ENCODE measurements at regions not wholly inside any gene's neighbourhood (a gene's known extent, or its start where the extent isn't known, plus 50 kb on each side); places are given as distances from the start of the nearest gene placed in this dataset.

GRCh38 chr2:71792926-71793761, 339.8 kb downstream of the DYSF start:
- TF ChIP-seq, protein P1, sequence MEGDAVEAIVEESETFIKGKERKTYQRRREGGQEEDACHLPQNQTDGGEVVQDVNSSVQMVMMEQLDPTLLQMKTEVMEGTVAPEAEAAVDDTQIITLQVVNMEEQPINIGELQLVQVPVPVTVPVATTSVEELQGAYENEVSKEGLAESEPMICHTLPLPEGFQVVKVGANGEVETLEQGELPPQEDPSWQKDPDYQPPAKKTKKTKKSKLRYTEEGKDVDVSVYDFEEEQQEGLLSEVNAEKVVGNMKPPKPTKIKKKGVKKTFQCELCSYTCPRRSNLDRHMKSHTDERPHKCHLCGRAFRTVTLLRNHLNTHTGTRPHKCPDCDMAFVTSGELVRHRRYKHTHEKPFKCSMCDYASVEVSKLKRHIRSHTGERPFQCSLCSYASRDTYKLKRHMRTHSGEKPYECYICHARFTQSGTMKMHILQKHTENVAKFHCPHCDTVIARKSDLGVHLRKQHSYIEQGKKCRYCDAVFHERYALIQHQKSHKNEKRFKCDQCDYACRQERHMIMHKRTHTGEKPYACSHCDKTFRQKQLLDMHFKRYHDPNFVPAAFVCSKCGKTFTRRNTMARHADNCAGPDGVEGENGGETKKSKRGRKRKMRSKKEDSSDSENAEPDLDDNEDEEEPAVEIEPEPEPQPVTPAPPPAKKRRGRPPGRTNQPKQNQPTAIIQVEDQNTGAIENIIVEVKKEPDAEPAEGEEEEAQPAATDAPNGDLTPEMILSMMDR (IDR thresholded peaks at IDR 0.05), result no peak
- DNase-seq, result no peak
- Histone ChIP-seq H3K9me3 (no peaks in the 10 kb centered on the region), H3K4me3 (no peak overlapping the region), H3K27ac (no peak overlapping the region), H3K36me3 (no peaks in the 10 kb centered on the region), H3K27me3 (no peaks in the 10 kb centered on the region), H3K4me1 (no peaks in the 10 kb centered on the region)
- intact Hi-C loops (cut with DNase I), result loop anchor here in 1 of 2 donors (10.0 kb wide), 1 partner anchor 248 kb away; no protein-coding TSS in a partner anchor
- peak; percentile 29 for ATAC-seq

GRCh38 chr2:71791501-71792135, 338.3 kb downstream of the DYSF start:
- H3K9me3 ChIP-seq, result no peaks in the 10 kb centered on the region
- DNase-seq, result no peak
- no peaks in the 10 kb centered on the region for H3K36me3 ChIP-seq
- TF ChIP-seq, protein P1 (IDR thresholded peaks at IDR 0.05), result no peak
- no peak overlapping the region for H3K27ac ChIP-seq
- intact Hi-C loops (cut with DNase I), result loop anchor here in 1 of 2 donors (10.0 kb wide), 1 partner anchor 247 kb away; no protein-coding TSS in a partner anchor
- ATAC-seq, result no peak
- no peaks in the 10 kb centered on the region for H3K4me1 ChIP-seq
- no peaks in the 10 kb centered on the region for H3K27me3 ChIP-seq
- H3K4me3 ChIP-seq, result no peak overlapping the region

GRCh38 chr2:71791061-71791450, 337.7 kb downstream of the DYSF start:
- Histone ChIP-seq H3K27me3 (no peaks in the 10 kb centered on the region), H3K4me1 (no peaks in the 10 kb centered on the region), H3K36me3 (no peaks in the 10 kb centered on the region), H3K9me3 (no peaks in the 10 kb centered on the region), H3K4me3 (no peak overlapping the region), H3K27ac (no peak overlapping the region)
- DNase-seq (no peak), ATAC-seq (no peak)
- TF ChIP-seq, protein P1 (IDR thresholded peaks at IDR 0.05), result no peak
- intact Hi-C loops (cut with DNase I), result loop anchor here in 1 of 2 donors (10.0 kb wide), 1 partner anchor 246 kb away; no protein-coding TSS in a partner anchor

DNA sequence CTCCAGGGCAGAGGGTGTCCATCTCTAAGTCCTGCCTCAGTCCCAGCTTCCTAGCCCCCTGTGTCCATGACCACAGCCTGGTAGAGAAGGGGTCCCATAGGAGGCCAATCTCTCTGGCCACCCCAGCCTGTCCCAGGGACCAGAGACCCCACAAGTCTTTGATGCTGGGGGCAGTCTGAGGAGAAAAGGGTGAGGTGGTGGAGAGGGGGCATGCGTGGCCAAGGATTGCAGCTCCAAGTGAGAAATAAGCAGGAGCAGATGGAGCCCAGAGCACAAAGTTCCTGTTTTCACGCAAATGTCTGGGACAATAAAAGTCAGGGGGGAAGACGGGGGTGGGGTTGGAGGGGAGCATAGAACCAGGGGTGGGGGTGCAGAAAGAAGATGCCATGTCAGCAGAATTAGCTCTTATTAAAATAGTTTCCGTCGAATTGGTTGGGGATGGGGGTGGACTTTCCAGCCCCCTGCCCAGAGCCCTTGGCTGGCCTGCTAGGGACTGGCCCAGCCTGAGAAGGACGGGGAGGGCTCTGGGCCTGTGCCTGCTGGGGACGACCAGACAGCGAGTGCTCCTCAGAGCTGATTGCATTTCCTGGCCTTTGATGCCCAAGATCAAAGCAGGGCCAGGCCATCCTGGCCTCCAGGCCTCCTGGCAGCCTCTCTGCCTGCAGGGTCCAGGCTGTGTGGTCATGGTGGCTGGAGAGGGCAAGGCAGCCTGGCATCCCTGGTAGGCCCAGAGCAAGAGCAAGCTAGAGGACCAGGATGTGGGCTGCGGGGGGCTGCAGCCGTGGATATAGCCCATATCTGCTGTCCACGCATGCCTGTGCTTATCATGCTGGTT, 337.1 kb downstream of the DYSF start:
- Histone ChIP-seq H3K27ac (no peak overlapping the region), H3K36me3 (no peaks in the 10 kb centered on the region), H3K4me1 (no peaks in the 10 kb centered on the region), H3K27me3 (peaks cover 0 to 3% of the 10 kb centered on the region in 2 donors), H3K4me3 (no peak overlapping the region), H3K9me3 (no peaks in the 10 kb centered on the region)
- ATAC-seq, result no peak
- intact Hi-C loops (cut with DNase I), result loop anchor here in 1 of 2 donors (10.0 kb wide), 1 partner anchor 246 kb away; no protein-coding TSS in a partner anchor
- DNase-seq, result no peak
- TF ChIP-seq, protein P1 (IDR thresholded peaks at IDR 0.05), result no peak

Measured in left lung (tissue), 4 donors.